ENCODE measurements at regions not wholly inside any gene's neighbourhood (a gene's known extent, or its start where the extent isn't known, plus 50 kb on each side); places are given as distances from the start of the nearest gene placed in this dataset.

- TF ChIP-seq, protein P1, sequence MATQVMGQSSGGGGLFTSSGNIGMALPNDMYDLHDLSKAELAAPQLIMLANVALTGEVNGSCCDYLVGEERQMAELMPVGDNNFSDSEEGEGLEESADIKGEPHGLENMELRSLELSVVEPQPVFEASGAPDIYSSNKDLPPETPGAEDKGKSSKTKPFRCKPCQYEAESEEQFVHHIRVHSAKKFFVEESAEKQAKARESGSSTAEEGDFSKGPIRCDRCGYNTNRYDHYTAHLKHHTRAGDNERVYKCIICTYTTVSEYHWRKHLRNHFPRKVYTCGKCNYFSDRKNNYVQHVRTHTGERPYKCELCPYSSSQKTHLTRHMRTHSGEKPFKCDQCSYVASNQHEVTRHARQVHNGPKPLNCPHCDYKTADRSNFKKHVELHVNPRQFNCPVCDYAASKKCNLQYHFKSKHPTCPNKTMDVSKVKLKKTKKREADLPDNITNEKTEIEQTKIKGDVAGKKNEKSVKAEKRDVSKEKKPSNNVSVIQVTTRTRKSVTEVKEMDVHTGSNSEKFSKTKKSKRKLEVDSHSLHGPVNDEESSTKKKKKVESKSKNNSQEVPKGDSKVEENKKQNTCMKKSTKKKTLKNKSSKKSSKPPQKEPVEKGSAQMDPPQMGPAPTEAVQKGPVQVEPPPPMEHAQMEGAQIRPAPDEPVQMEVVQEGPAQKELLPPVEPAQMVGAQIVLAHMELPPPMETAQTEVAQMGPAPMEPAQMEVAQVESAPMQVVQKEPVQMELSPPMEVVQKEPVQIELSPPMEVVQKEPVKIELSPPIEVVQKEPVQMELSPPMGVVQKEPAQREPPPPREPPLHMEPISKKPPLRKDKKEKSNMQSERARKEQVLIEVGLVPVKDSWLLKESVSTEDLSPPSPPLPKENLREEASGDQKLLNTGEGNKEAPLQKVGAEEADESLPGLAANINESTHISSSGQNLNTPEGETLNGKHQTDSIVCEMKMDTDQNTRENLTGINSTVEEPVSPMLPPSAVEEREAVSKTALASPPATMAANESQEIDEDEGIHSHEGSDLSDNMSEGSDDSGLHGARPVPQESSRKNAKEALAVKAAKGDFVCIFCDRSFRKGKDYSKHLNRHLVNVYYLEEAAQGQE (IDR thresholded peaks at IDR 0.05; ENCODE audit: insufficient read depth in 1 of 2, low read depth in 2 of 2, low read length in 2 of 2): no peak
- TF ChIP-seq FOXP2 (optimal IDR thresholded peaks at IDR 0.05; ENCODE audit: borderline replicate concordance, extremely low read depth, extremely low read length, insufficient read depth) (no peak), TAF1 (IDR thresholded peaks at IDR 0.05; ENCODE audit: borderline replicate concordance, insufficient read depth, low read length) (no peak), SIN3A (IDR thresholded peaks at IDR 0.05; ENCODE audit: borderline replicate concordance, insufficient read depth, low read length) (no peak), POLR2AphosphoS5 (IDR thresholded peaks at IDR 0.05; ENCODE audit: low read depth, low read length) (no peak)
Observed at GRCh38 chr17:77291591-77292386, 151.0 kb downstream of the SEC14L1 start.

DNA sequence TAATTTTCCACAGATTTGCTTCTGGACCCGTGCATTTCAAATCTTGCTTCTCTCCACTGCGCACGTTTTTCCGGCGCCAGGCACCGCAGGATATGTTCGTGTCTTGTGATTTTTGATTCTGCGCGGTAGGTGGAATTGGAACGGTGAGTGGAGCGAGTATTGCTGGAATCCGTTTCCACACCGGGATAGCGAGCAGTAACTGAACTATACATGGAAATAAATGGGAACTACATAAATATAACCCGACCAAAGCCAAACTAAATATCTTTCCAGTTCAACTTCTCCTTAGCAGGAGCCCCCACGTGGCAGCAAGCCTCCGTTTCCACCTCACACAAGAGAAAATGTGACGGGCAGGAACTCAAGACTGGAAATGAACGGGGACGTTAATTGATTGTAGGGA, 154.0 kb downstream of the SEC14L1 start:
- TF ChIP-seq SIN3A (IDR thresholded peaks at IDR 0.05; ENCODE audit: borderline replicate concordance, insufficient read depth, low read length): no peak
- no peak for TF ChIP-seq TAF1 (IDR thresholded peaks at IDR 0.05; ENCODE audit: borderline replicate concordance, insufficient read depth, low read length)
- TF ChIP-seq, protein P1 (IDR thresholded peaks at IDR 0.05; ENCODE audit: insufficient read depth in 1 of 2, low read depth in 2 of 2, low read length in 2 of 2): no peak
- TF ChIP-seq POLR2AphosphoS5 (IDR thresholded peaks at IDR 0.05; ENCODE audit: low read depth, low read length): no peak
- TF ChIP-seq FOXP2 (optimal IDR thresholded peaks at IDR 0.05; ENCODE audit: borderline replicate concordance, extremely low read depth, extremely low read length, insufficient read depth): no peak

GRCh38 chr17:77295241-77295853, 154.6 kb downstream of the SEC14L1 start:
- TF ChIP-seq FOXP2 (optimal IDR thresholded peaks at IDR 0.05; ENCODE audit: borderline replicate concordance, extremely low read depth, extremely low read length, insufficient read depth) (no peak), POLR2AphosphoS5 (IDR thresholded peaks at IDR 0.05; ENCODE audit: low read depth, low read length) (no peak), SIN3A (IDR thresholded peaks at IDR 0.05; ENCODE audit: borderline replicate concordance, insufficient read depth, low read length) (no peak), TAF1 (IDR thresholded peaks at IDR 0.05; ENCODE audit: borderline replicate concordance, insufficient read depth, low read length) (no peak)
- TF ChIP-seq, protein P1 (IDR thresholded peaks at IDR 0.05; ENCODE audit: insufficient read depth in 1 of 2, low read depth in 2 of 2, low read length in 2 of 2): no peak

DNA sequence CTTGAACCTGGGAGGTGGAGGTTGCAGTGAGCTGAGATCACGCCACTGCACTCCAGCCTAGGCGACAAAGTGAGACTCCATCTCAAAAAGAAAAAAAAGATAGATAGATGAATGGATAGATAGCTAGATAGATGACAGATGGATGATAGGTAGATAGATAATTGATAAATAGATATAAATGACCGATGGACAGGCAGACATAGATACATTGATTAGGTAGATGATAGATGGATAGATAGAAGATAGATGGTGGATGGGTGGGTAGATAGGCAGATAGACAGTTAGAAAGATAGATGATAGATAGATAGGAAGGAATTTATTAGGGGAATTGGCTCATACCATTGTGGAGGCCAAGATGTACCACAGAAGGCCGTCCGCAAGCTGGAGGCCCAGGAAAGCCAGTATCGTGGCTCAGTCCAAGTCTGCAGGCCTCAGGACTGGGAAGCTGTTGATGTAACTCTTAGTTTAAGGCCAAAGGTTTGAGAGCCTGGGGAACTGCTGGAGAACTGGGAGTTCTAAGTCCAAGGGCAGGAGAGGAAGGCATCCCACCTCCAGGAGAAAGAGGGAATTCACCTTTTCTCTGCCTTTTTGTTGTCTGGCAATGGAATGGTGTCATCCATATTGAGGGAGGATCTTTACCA, 156.1 kb downstream of the SEC14L1 start:
- TF ChIP-seq, protein P1 (IDR thresholded peaks at IDR 0.05; ENCODE audit: insufficient read depth in 1 of 2, low read depth in 2 of 2, low read length in 2 of 2): no peak
- TF ChIP-seq SIN3A (IDR thresholded peaks at IDR 0.05; ENCODE audit: borderline replicate concordance, insufficient read depth, low read length) (no peak), POLR2AphosphoS5 (IDR thresholded peaks at IDR 0.05; ENCODE audit: low read depth, low read length) (no peak), TAF1 (IDR thresholded peaks at IDR 0.05; ENCODE audit: borderline replicate concordance, insufficient read depth, low read length) (no peak), FOXP2 (optimal IDR thresholded peaks at IDR 0.05; ENCODE audit: borderline replicate concordance, extremely low read depth, extremely low read length, insufficient read depth) (no peak)

All from PFSK-1 (cell line).